NCI-H1930 (cell line): ENCODE measurements at regions not wholly inside any gene's neighbourhood (a gene's known extent, or its start where the extent isn't known, plus 50 kb on each side); places are given as distances from the start of the nearest gene placed in this dataset.

Source experiments
- DNase-seq, 2 experiments: peaks; one replicate each; lab custom pipeline; 2025; lab: John Stamatoyannopoulos, UW

GRCh38 chr6:51322505-51322904, 503.8 kb downstream of the TFAP2B start:
- DNase-seq = no peak

GRCh38 chr6:51323056-51323455, 504.4 kb downstream of the TFAP2B start:
- DNase-seq = no peak

DNA sequence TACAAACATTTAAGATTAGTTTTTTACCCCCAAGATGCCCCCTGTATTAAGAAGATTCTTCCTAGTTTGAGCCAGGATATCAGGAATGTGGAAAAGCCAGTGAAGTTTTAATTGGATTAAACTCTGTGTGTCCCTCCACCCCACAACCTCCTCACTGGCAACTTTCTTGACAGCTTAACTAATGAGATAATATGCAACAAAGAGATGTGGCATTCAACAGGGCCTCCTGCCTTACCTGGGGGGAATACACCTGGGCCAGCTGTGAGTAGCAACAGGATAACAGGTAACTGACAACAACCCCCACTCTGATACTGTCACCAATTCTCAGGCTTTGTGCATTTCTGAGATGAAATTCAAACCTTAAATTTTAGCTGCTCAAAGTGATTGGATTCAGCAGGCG, 512.3 kb downstream of the TFAP2B start:
- no peak for DNase-seq

DNA sequence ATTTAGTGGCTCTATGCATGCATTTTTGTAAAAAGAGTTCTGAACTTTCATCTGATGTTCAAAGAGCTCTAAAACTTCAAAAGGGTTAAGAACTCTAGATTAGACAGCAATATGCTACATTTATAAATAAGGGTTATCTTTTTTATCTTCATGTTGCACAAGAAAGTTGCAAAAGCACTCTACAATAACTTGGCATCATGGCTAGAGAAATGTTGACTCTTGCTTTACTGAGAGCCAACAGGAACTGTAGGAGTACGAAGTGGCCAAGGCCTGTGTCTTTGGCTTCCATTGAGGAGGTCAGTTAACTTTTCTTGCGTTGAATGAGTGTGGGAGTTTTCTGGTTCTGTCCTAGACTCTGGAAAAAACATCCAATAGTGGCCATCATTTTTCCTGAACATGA, 516.9 kb downstream of the TFAP2B start:
- DNase-seq = no peak

DNA sequence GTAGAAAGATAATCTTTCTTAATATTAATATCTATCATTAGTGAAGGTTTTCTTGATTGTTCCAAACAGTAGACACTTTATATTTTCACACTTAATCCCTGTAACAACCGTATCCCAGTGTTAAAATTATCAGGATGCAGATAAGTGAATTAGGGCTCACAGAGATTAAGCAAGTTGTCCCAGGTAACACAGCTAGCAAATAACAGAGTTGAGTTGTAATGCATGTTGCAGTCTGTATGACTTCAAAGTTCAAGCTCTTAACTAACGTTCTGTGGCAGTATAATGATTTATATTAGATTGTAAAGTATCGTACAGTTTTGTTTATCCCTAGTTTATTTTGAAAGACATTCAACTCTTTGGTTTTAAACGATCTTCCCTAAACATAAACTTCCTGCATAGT, 517.5 kb downstream of the TFAP2B start:
- no peak for DNase-seq

DNA sequence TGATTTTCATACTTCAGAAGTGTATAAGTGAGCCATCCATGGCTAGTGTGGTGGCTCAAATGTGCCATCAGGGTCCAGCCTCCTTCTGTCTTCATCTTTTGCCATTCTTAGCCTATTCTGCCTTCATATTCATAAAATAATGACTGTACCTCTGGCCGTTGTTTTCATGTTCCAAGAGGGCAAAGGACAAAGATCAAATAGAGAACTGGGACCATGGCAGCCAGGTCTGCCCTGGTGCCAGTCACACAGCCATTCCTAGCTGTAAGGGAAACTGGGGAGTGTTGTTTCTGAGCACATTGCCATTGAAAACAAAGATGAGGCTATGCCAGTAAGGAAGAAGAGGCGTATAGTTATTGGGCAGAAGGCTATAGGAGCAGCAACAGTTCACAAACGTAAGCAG, 518.6 kb downstream of the TFAP2B start:
- DNase-seq = no peak

- no peak for DNase-seq
These were observed 520.4 kb downstream of the TFAP2B start for GRCh38 chr6:51339108-51339507.

- no peak for DNase-seq
These were observed 521.1 kb downstream of the TFAP2B start for GRCh38 chr6:51339728-51340127.

- no peak for DNase-seq
These were observed 523.7 kb downstream of the TFAP2B start for GRCh38 chr6:51342393-51342792.

GRCh38 chr6:51349857-51350256, 531.2 kb downstream of the TFAP2B start:
- no peak for DNase-seq

DNA sequence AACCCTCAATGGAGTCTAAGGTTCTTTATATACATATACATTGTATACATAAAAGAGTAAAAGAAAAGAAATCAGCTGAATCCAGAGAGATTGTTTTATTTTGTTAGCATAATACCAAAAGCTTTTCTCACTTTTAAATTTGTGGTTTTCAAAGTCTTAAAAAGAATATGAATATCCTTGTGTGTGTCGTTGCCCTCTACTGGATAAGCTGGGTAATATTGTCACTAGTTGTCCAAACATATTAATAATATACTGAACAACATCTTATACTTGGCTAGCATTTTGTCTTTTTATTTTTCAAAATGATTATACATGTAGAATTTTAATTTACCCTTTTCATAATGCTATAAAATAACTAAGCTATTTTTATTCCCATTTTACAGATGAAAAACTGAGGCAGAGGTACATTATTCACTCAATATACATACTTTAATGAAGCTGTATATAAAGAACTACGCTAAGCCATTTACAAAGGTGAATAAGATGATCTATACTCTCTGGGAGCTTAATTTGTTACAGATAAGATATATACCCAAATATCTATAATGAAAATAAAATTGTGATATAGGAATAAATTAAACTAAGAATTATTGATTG, 531.7 kb downstream of the TFAP2B start:
- DNase-seq = no peak

DNA sequence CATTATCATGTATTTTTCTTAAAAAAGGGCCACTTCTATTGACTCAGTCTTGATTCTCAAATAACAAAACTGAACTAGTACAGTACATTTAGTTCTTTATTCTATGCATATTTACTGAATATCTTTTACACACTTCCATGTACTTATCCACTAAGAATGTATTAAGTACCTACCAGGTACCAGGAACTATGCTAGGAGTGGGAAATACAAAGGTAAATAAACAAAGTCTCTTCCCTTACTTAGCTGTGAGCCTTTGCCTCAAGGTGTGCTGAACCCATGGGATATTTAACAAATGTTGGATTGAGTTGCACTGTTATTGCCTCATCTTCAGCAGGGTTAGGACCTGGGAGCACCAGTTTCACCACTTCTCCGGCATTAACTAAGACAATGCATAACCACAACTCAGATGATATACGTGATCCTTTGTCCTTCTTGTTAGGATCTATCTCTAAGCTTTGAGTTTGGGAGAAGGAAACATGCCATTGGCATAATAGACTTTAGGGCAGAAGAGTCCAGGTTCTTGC, 533.9 kb downstream of the TFAP2B start:
- no peak for DNase-seq

DNA sequence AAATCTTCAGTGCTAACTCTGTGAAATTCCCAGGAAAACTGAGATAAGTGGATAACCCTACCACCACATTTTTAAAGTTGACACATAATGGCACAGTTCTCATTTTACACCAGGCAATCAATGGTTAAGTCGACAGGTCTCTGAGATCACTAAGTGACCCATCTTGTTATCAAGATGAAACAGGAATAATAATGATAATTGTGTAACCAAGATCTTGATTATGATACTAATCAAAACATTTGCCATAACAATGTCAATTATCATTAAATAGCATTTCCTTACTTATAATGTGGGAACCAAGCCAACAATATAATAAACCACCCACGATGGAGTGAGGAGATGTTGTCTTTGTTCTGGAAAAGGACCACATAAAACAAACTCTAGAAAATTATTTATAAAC, 541.6 kb downstream of the TFAP2B start:
- DNase-seq = no peak

GRCh38 chr6:51365566-51365965, 546.9 kb downstream of the TFAP2B start:
- DNase-seq = no peak

DNA sequence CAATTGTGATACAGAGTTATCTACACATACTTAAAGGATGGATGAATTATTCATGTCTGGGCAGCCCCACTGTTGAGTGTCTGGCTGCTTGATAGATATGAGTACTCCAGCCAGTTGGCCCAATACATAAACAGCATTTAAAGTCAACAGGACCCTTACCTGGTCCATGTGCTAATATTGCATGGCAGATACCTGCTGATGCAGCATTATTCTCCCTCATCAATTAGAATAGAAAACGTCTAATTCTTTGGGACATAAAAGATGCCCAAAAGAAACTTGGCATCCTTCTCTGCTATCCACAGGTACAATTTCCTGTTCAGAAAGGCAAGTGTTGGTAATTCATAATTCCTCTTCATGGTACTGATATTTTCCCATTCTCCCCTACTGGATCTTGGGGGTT, 550.8 kb downstream of the TFAP2B start:
- no peak for DNase-seq

DNA sequence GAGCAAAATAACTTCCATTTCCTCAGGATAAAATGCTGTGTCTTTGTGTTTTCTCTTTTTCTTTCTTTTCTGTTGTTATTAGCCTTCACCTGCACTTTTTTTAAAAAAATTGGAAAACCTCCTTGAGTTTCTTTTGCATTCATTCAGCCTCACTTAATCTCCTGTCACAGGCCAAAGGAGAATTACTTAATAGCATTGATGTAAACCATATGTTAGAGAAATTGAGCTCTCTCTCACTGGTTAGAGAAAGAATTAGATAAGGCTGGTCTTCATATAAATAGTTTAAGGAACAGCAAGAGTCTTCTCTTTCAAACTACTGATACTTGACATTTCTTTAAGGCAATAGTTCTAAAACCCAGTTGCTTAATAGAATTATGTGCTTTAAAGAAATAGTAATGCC, 564.2 kb downstream of the TFAP2B start:
- no peak for DNase-seq

DNA sequence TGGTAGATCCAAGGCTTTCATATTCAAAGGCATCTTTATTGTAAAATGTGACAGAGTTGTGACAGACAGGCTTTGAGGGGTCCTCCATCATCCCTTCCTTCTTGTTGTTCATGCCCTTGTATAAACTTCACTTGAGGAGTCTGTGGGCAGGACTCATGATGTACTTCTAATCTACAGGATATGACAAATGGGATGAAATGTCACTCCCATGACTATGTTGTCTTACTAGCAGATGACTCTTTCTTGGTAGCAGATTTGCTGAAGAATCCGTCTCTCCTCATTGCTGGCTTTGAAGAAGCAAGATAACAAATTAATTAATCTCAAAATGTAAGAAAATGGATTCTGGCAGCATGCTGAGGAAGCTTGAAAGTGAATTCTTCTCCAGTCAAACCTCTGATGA, 566.1 kb downstream of the TFAP2B start:
- no peak for DNase-seq

DNA sequence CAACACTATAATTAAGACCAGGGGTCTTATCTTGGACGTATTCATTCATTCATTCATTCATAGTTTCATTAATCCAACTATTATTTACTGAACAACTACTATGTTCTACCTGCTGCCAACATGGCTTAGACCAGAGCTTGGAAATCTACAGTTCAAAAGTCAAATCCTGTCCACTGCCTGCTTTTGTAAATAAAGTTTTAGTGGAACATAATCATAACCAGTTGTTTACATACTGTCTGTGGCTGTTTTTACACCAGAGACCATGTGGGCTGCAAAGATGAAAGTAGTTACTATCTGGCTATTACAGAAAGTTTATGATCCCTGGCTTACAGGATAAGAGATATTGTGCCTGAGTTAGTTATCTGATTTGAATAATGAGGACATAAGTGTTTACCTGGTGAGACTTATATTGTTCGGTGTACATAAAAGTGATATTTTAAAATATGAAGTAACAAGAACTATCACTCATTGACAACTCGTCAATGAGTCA, 567.7 kb downstream of the TFAP2B start:
- DNase-seq = no peak

DNA sequence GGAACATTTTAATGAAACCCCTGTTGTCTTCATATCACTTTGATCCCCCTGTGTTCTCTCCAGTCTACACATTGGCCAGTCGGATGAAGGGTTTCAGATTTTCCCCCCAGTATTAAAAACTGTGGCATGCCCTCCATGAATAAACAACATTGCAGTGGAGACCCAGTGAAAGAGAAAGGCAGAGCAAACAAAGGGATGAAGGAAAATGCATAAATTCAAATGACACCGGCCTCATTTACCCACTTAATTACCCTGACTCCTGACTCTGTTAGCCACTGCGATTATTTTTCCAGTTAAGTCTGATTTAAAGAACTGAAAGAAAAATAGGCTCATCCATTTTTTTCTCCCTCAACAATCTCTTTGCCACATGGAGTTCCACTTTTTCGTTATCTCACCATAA, 569.2 kb downstream of the TFAP2B start:
- DNase-seq = no peak

DNA sequence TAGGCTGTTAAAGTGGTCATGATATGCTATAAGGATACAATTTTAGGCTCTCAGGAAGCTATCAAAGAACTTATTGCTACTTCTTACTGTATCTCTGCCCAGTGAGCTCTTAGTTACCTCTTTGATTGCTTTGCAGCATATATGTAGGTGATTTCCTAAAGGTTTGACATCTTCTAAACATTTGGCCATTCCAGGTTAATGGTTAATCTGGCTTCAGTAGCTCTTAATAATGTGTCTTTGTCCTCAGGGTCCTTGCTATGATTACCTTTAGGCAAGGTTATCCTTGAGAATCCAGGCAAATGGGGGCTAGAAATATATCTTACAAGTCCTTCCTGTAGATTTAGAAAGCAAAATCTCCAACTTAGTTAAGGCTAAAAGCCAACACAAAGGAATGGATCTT, 575.4 kb downstream of the TFAP2B start:
- DNase-seq = no peak

- no peak for DNase-seq
These were observed 577.9 kb downstream of the TFAP2B start for GRCh38 chr6:51396583-51396982.

DNA sequence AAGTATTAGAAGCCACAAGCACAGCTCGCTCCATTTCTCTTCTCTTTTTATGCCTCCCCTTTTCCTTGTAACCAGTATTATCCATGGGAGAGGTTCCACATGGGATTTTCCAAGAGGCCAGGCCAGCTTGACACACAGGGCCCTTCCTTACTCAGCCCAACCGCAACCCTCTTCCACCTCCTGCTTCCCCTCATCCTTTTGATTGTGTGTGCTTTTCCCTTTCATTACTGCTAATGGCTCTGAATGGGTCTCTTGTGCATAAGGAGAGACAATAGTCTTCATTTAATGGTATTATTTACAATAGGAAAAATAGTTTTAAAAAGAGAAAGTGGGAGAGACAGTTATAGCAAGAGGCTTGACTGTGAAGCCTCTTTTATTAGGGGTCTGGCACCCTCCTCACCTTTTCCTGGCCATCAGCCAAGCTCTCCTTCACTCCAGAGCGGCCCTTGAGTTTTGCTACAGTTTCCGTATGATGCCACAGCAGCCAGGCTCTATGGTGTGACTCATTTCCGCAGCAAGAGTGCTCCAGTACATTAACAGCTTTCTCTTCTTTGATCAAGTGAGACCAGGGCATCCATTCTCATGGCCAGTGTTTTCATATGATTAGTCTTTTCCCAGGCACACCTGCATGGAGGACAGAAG, 579.5 kb downstream of the TFAP2B start:
- DNase-seq = no peak

GRCh38 chr6:51398793-51399192, 580.1 kb downstream of the TFAP2B start:
- DNase-seq = no peak

DNA sequence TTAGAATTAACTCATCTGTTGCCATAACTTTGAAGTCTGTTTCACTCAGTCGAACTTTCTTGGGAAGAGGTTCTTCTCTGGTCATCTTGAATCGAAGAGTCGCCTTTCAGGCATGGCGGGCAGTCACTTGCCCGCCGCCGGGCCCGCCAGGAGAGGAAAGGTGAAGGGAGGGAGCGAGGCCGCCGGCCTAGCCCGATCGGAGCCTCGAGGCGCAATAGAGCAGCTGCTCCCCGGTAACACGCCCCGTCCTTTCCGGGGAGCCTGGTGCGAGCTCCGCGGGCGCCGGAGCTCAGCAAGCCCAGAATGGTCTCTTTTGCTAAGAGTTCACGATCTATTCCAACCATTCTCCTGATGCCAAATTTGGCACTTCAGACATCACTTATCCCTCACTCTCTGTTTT, 591.8 kb downstream of the TFAP2B start:
- no peak for DNase-seq
